Activated CD4-positive, alpha-beta T cell treated with anti-CD3 and anti-CD28 coated beads, Interleukin-2, amount 50 U/mL, for 24 hours (primary cell): ENCODE measurements at regions not wholly inside any gene's neighbourhood (a gene's known extent, or its start where the extent isn't known, plus 50 kb on each side); places are given as distances from the start of the nearest gene placed in this dataset.
"Not testable (repeated sequence)": the region's sequence is repeated elsewhere in the genome, so short reads cannot be mapped to it uniquely, and the experiment has no call there.

Experiments
- DNase-seq, 2 donors: peaks; one replicate each; pipeline ENCODE4 v3.0.0-alpha.2; 2020; ENCODE audit warnings: low read depth in 1 of 2, low spot score in 1 of 2

DNA sequence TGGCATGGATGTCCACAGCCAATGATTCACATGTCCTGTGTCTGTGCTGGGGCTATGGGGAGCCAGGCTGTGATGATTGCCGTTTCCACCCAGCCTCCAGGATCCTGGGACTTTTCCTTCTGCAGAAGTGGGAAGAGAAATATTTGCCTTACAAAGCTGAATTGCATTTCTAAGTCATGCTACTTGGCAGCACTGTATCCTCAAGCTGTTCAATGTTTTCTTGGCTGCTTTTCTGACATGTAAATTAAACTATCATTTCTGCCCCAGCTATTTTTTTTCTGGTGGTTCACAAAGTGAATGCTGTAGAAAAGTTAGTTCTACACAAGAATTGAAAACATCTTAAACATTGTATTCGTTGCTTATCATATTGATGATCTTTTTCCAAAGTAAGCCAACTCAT, 51.9 kb upstream of the TCERG1L start:
- DNase-seq, result no peak

GRCh38 chr10:131371571-131371970, 60.0 kb upstream of the TCERG1L start:
- DNase-seq, result no peak

DNA sequence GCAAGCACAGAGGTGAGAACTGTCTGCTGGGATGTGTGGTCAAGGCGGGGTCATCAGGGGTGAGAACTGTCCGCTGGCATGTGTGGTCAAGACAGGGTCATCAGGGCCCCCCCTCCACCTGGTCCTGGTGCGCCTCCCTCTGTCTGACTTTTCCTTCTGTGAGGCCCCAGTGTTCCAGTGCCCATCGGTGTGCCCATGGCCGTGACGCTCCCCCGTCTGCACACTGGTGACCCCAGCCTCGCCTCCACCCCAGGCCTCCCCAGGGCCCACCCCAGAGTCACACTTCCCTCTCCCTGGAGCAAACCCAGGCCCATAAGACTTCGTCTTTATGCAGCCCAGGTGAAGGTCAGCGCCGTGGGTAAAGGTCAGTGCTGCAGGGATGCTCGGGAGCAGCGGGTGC, 70.1 kb upstream of the TCERG1L start:
- DNase-seq, result no peak

GRCh38 chr10:131385161-131385872, 73.8 kb upstream of the TCERG1L start:
- DNase-seq, result not testable (repeated sequence)

DNA sequence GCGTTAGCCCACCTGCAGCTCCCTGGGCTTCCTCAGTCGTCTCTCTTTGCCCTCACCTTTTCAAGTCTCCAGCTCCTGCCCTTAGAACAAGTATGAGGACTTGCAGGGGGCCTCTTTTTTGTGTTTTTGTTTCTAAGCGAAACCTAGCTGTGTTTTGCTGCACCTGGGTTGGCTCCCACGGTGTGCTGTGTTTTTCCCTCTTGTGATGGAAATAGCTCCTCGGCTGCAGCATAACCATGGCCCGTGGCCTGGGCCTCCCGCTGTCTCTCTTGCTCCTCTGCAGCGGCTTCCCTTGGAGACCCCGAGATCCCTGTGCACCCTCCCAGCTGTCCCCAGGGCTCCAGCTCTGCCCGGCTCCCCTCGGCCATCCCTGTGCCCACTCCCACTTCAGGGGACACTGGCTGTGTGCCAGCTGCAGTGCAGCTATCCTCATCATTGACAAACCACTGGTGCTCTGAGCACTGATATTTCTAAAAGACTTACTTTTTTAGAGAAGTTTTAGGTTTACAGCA, 75.6 kb upstream of the TCERG1L start:
- no peak for DNase-seq

DNA sequence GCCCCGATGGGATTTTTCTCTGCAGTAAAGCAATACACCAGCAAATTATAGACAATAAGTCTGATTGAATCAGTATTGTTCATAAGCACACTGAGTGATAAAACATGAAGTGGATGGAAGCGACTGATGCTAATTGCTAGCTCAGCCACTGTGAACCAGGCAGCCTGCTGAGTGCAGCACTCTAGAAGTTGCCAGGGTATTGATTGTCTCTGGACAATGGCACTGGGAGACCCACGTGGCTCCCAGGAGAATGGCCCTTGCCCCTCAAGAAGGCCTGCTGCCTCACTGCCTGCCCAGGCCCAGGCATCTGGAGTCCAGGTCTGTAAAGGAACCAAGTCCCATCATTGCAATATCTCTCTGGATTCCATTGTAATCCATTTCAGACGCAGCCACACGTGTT, 80.4 kb upstream of the TCERG1L start:
- no peak for DNase-seq

DNA sequence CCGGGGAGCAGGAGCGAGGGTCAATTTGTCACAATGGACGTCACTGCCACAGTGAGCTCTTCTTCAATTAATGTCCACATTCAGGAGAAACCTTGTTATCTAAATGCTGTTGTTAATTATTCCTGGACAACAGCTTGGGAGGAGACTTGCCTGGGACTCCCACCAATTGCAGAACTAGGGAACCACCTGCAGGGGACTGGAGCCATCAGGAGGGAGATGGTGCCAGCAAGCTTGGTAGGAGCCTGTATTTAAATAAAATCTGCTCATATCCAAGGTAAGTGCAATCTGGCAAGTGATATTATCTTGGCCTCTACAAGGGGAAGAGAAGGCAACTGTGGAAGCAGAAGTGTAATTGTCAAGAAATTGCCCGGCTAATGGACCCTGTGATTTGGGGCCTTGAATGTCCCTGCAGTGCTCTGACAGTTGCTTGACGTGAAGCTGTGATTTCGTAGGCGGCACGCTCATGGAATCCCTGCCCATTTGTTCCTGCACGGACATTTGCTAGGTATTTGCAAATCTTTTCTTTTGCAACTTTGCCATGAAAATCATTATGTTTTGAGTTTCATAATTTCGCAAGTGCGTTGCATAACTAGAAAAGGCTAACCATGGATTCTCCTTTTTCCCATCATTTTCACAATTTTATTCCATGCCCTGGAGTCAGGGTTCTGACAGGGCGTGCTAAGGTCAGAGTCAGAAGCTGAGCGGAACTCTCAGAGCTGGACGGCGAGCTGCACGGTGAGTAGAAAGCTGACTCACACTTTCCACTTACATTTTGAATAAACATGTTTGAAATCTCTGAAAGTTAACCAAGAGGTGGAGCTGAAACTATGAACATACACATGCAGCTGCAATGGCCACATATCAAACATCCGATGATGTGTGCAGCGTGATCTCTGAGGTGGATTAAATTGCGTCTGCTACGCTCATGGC, 84.9 kb upstream of the TCERG1L start:
- DNase-seq, result no peak

GRCh38 chr10:131398166-131398565, 86.6 kb upstream of the TCERG1L start:
- DNase-seq, result no peak

GRCh38 chr10:131399981-131400380, 88.5 kb upstream of the TCERG1L start:
- no peak for DNase-seq

DNA sequence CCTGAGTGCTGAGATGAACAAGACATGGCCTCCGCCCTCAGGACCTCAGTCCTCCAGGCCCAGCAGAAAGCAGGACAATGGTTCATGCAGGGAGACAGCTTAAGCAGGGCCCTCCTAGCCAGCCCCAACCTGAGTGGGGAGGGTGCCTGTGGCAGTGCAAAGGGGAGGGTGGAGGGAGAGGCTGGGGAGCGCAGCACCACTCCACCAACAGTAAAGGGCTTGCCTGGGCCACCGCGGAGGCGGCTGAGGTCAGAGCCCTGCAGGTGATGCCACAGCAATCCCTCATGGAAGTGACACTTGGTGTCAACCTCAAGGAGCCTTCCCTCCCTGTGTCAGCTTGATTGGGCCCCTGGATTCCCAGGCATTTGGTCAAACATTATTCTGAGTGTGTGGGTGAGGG, 89.0 kb upstream of the TCERG1L start:
- no peak for DNase-seq

- DNase-seq, result no peak
Observed at GRCh38 chr10:131402771-131403650, 91.5 kb upstream of the TCERG1L start.

- no peak for DNase-seq
Observed at GRCh38 chr10:131403936-131404335, 92.4 kb upstream of the TCERG1L start.

GRCh38 chr10:131404886-131405285, 93.4 kb upstream of the TCERG1L start:
- no peak for DNase-seq

DNA sequence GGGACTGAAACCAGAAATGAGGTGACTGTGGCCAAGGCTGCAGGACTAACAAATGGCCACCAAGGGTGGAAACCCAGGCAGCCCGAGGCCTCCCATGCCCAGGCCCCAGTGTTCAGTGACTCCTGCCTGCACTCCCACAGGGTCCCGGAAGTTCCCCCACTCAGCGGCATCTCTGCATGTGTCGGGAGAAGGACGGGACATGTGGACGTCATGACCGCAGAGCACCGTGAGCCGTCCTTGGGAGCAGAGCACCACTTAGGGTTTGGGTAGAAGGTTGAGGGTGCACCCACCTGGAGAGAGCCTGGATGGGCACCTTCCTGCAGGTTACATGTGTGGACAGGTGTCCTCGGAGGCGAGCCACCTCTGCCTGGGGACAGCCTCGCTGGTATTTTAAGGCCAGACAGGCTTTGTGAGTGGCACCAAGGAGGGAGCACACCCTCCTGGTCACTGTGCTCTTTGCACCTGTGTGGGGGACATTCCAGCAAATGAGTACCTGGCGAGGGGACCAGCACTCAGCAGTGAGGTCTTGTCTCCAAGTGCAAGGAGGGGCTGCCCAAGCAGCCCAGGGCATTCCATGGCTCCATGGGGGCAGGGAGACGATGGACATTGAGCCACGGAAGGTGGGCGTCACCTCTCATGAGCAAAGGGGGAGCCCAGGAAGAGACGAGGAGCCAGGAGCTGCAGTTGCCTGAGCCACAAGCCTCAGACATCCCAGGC, 95.3 kb upstream of the TCERG1L start:
- no peak for DNase-seq

DNA sequence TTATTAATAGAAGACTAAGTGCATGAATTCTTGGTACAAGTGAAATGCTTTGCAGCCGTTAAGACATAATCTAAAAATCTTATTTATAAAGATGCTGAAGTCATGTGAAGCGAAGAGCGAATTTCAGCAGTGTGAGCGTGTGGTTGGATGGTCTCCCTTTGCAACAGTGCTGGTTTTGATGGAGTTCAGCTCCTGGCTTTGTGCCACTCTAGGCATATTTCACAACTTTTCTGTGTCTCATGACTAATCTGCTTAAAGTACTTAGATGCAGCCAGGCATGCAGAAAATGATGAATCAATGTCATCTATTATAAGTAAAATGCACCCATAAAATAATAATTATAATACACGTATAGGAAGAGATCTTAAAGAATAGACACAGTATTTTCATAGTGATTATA, 107.2 kb upstream of the TCERG1L start:
- no peak for DNase-seq

DNA sequence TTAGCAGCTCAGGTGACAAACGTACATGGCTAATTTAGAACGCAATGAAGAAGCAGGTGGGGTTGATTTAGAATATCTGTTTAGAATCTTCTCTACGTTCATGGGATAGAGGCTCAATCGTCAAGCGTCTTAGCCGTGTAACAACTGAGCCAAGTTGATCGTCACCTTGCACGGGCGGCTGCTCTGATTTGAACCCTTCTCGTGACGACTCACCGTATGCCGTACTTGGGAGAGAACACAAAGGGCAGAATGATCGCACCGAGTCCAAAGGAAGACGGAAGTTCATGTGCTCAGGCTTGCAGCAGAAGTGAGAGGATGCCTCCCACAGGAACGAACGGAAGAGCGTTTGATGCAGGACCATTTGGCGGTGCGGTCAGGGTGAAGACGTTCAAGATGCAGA, 108.3 kb upstream of the TCERG1L start:
- no peak for DNase-seq

- DNase-seq, result no peak
Observed at GRCh38 chr10:131420867-131421266, 109.3 kb upstream of the TCERG1L start.

- DNase-seq, result no peak
Observed at GRCh38 chr10:131421381-131421780, 109.9 kb upstream of the TCERG1L start.

GRCh38 chr10:131422731-131423130, 111.2 kb upstream of the TCERG1L start:
- no peak for DNase-seq

DNA sequence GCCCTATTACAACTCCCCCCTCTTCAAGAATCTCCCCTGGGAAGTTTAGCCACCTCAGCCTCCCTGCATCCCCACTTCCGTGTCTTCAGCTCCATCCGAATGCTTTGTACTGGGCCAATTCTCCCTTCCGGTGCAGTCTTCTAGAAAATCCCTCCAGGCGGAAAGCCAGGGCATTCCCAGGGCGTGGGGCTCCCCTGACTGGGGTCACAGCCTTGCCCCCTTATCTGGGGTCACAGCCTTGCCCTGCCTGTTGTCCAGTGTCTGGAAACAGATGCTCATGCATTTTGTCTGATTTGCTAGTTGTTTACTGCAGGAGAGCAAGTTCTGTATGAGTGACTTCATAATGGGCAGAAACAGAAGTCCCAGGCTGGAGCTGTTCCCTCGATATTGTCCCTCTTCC, 112.5 kb upstream of the TCERG1L start:
- no peak for DNase-seq
